ENCODE measurements at regions not wholly inside any gene's neighbourhood (a gene's known extent, or its start where the extent isn't known, plus 50 kb on each side); places are given as distances from the start of the nearest gene placed in this dataset.
A peak's percentile ranks its signal among the peaks of the same experiment; 100 is the strongest.

DNA sequence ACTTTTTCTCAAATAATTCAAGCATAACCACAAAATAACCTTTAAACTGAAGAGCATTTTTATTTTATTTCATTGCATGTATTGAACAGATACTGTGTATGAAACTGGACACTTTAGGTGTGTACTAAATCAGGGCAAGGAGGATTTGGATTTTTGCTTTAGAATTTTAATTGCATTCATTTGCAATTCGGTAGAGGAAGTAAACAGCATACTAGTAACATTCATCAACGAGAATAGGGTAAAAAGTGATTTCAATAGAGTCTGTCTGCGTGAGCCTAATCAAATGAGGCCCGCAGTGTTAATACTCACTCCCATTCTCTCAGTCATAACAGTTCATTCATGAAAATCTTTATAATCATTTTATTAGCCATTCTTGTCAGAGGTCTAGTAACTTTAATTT lies 200.2 kb downstream of the SPRY2 start:
- no peaks in the 10 kb centered on the region for H3K36me3 Mint-ChIP-seq
- peak overlapping the region; percentile 92 for H3K27ac Mint-ChIP-seq
- TF ChIP-seq, protein P1, sequence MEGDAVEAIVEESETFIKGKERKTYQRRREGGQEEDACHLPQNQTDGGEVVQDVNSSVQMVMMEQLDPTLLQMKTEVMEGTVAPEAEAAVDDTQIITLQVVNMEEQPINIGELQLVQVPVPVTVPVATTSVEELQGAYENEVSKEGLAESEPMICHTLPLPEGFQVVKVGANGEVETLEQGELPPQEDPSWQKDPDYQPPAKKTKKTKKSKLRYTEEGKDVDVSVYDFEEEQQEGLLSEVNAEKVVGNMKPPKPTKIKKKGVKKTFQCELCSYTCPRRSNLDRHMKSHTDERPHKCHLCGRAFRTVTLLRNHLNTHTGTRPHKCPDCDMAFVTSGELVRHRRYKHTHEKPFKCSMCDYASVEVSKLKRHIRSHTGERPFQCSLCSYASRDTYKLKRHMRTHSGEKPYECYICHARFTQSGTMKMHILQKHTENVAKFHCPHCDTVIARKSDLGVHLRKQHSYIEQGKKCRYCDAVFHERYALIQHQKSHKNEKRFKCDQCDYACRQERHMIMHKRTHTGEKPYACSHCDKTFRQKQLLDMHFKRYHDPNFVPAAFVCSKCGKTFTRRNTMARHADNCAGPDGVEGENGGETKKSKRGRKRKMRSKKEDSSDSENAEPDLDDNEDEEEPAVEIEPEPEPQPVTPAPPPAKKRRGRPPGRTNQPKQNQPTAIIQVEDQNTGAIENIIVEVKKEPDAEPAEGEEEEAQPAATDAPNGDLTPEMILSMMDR (IDR thresholded peaks at IDR 0.05; ENCODE audit: unreplicated experiment) = no peak
- no peak overlapping the region for H3K4me3 Mint-ChIP-seq
- no peak for DNase-seq (ENCODE audit: low spot score in 2 of 2, unreplicated experiment in 2 of 2)
- H3K27me3 Mint-ChIP-seq (ENCODE audit: low read depth) = no peaks in the 10 kb centered on the region
- H3K9me3 Mint-ChIP-seq = no peaks in the 10 kb centered on the region
- peaks cover 40% of the 10 kb centered on the region for H3K4me1 Mint-ChIP-seq

DNA sequence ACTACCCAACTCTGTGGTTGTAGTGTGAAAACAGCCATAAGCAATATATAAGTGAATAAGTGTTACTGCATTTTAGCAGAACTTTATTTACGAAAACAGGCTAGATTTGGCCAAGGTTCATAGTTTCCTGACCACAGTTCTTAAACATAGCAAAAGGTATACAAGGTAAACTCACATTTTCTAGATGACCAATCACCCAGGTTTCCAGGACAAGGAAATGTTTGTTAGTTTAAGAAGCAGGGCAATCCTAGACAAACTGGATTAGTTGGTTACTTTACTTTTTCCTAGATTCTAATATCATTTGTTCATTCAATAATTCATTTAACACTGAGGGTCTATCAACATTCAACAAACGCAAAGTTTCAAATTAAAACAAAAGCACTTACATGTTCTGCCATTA lies 201.7 kb downstream of the SPRY2 start:
- TF ChIP-seq, protein P1 (IDR thresholded peaks at IDR 0.05; ENCODE audit: unreplicated experiment) = no peak
- peaks cover 3% of the 10 kb centered on the region for H3K27me3 Mint-ChIP-seq (ENCODE audit: low read depth)
- H3K4me3 Mint-ChIP-seq = no peak overlapping the region
- no peaks in the 10 kb centered on the region for H3K36me3 Mint-ChIP-seq
- no peaks in the 10 kb centered on the region for H3K9me3 Mint-ChIP-seq
- DNase-seq (ENCODE audit: low spot score in 2 of 2, unreplicated experiment in 2 of 2) = no peak
- no peak overlapping the region for H3K27ac Mint-ChIP-seq
- peaks cover 32% of the 10 kb centered on the region for H3K4me1 Mint-ChIP-seq

DNA sequence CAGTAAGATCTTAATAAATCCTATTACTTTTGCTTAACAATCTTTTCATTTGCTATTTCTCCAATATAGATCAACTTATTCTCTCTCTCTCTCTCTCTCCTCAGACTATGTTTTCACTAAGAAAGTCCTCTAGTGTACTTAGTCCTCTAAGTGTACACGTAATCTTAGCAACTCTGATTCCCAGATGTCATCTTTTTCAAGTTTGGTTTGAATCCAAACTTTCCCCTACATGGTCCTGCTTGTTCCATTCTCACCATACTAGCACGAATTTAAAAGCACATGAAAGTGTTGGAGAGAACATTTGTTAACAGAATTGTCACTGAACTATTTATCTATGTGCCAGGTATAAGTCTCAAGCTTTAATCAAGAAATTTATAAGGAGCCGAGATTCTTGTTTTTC lies 202.9 kb downstream of the SPRY2 start:
- TF ChIP-seq, protein P1 (IDR thresholded peaks at IDR 0.05; ENCODE audit: unreplicated experiment) = no peak
- H3K4me3 Mint-ChIP-seq = no peak overlapping the region
- H3K27ac Mint-ChIP-seq = no peak overlapping the region
- no peak for DNase-seq (ENCODE audit: low spot score in 2 of 2, unreplicated experiment in 2 of 2)
- peaks cover 40% of the 10 kb centered on the region for H3K4me1 Mint-ChIP-seq
- H3K27me3 Mint-ChIP-seq (ENCODE audit: low read depth) = peaks cover 7% of the 10 kb centered on the region
- no peaks in the 10 kb centered on the region for H3K36me3 Mint-ChIP-seq
- no peaks in the 10 kb centered on the region for H3K9me3 Mint-ChIP-seq

DNA sequence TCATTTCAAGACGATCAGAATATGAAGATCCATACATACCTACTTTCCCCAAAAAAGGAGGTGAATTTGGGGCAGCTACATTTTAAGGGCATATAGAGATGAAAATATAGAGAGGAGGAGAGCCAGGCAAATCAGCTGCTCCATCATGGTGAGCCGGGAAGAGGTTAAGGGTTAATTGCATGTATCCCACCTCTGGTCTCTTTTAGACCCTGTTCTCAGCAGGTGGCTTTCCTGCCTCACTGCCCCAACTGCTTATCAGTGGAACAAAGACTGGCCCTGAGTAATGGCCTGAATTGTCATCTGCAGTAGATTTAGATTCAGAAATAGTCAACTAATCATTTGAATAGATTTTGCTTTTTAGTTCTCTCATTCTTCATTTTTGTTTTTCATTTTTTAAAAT lies 206.6 kb downstream of the SPRY2 start:
- Mint-ChIP-seq H3K9me3 (no peaks in the 10 kb centered on the region), H3K36me3 (no peaks in the 10 kb centered on the region), H3K27ac (no peak overlapping the region), H3K4me1 (peaks cover 29% of the 10 kb centered on the region), H3K27me3 (ENCODE audit: low read depth) (peaks cover 7% of the 10 kb centered on the region), H3K4me3 (no peak overlapping the region)
- DNase-seq (ENCODE audit: low spot score in 2 of 2, unreplicated experiment in 2 of 2) = no peak
- TF ChIP-seq, protein P1 (IDR thresholded peaks at IDR 0.05; ENCODE audit: unreplicated experiment) = no peak

DNA sequence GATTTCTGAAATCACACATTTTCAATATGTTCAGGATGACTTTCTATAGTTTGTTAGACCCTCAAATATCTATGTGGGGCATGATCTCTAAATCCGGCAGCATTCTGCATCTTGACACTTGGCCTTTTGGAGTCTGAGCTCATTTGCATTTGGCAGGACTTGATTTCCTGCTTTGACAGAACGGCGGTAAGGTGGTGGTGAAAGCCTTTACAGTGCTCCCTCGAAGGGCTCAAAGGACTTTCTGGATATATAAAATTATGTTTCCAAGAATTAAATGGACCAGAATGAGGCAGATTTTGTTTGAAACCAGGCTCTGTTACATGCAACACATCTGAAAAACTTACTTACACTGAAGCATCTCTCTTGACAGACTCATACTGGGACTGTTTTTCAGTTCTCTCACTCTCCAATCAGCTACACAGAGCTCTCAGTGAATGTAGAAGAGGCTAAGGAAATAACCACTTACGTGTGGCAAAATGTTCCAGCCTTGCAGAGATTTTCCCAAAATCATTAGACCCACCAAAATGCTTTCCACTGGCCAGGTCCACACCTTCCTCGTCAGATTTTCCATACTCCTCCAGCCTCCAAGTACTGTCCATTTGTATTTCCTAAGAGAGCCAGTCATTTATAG lies 207.2 kb downstream of the SPRY2 start:
- Mint-ChIP-seq H3K4me1 (peaks cover 29% of the 10 kb centered on the region), H3K27me3 (ENCODE audit: low read depth) (peaks cover 7% of the 10 kb centered on the region), H3K27ac (no peak overlapping the region), H3K36me3 (no peaks in the 10 kb centered on the region), H3K4me3 (no peak overlapping the region), H3K9me3 (no peaks in the 10 kb centered on the region)
- DNase-seq (ENCODE audit: low spot score in 2 of 2, unreplicated experiment in 2 of 2) = no peak
- TF ChIP-seq, protein P1 (IDR thresholded peaks at IDR 0.05; ENCODE audit: unreplicated experiment) = no peak
